ENCODE measurements at regions not wholly inside any gene's neighbourhood (a gene's known extent, or its start where the extent isn't known, plus 50 kb on each side); places are given as distances from the start of the nearest gene placed in this dataset.
A peak's percentile ranks its signal among the peaks of the same experiment; 100 is the strongest.

DNA sequence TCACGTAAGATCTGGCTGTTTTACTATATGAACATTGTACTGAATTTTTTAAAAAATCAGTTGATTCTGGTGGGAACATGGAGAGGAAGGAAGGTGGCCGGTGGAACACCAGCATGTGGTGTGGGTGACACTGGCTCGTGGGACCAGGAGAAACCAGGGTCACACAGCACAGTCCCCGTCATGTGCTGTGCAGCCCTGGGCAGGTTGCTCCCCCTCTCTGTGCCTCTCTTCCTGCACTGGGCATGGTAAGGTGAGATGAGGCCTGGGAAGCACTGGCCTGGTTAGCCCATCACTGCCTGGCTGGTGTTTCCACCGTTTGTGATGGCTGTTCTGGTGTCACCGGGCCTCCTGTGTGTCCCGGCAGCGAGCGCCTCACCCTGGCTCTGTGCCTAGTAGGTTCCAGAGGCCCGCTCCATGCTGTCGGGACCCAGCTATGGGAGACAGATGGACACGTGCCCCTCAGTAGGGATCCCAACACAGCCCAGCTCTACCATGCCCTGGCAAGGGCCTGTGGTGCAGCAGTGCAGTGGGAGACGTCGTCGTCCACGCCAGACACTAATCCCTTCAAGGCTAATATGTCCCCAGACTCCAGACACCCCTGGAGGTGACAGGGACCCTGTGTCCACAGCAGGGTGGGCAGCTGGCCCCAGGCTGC is 88.2 kb upstream of the LINC01488 start:
- Histone ChIP-seq H3K4me1 (no peaks in the 10 kb centered on the region), H3K9me3 (no peaks in the 10 kb centered on the region), H3K36me3 (no peaks in the 10 kb centered on the region), H3K27me3 (no peaks in the 10 kb centered on the region), H3K4me3 (ENCODE audit: low read depth, low read length) (no peak overlapping the region)
- TF ChIP-seq, protein P1, sequence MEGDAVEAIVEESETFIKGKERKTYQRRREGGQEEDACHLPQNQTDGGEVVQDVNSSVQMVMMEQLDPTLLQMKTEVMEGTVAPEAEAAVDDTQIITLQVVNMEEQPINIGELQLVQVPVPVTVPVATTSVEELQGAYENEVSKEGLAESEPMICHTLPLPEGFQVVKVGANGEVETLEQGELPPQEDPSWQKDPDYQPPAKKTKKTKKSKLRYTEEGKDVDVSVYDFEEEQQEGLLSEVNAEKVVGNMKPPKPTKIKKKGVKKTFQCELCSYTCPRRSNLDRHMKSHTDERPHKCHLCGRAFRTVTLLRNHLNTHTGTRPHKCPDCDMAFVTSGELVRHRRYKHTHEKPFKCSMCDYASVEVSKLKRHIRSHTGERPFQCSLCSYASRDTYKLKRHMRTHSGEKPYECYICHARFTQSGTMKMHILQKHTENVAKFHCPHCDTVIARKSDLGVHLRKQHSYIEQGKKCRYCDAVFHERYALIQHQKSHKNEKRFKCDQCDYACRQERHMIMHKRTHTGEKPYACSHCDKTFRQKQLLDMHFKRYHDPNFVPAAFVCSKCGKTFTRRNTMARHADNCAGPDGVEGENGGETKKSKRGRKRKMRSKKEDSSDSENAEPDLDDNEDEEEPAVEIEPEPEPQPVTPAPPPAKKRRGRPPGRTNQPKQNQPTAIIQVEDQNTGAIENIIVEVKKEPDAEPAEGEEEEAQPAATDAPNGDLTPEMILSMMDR (IDR thresholded peaks at IDR 0.05; ENCODE audit: low read depth, low read length), result no peak
- DNase-seq, result no peak

DNA sequence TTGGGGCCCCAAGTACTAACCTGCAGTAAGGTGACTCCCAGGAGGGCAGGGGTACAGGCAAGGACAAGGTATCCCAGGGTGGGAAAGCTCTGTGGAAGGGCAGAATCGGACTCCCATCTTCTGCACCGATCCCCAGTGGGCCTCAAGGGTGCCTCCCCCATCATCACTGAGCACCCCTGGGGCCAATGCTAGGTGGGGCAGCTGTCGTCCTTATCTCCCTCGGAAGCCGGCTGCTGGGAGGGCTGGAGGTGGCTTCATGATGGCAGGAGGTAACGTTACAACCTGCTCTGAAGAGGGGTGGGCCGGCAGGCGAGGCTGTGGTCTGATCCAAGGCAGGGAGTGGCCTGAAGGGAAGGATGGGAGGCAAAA is 87.6 kb upstream of the LINC01488 start:
- no peaks in the 10 kb centered on the region for H3K36me3 ChIP-seq
- no peaks in the 10 kb centered on the region for H3K9me3 ChIP-seq
- no peaks in the 10 kb centered on the region for H3K27me3 ChIP-seq
- TF ChIP-seq, protein P1 (IDR thresholded peaks at IDR 0.05; ENCODE audit: low read depth, low read length), result no peak
- H3K4me3 ChIP-seq (ENCODE audit: low read depth, low read length), result no peak overlapping the region
- no peaks in the 10 kb centered on the region for H3K4me1 ChIP-seq
- DNase-seq, result no peak

DNA sequence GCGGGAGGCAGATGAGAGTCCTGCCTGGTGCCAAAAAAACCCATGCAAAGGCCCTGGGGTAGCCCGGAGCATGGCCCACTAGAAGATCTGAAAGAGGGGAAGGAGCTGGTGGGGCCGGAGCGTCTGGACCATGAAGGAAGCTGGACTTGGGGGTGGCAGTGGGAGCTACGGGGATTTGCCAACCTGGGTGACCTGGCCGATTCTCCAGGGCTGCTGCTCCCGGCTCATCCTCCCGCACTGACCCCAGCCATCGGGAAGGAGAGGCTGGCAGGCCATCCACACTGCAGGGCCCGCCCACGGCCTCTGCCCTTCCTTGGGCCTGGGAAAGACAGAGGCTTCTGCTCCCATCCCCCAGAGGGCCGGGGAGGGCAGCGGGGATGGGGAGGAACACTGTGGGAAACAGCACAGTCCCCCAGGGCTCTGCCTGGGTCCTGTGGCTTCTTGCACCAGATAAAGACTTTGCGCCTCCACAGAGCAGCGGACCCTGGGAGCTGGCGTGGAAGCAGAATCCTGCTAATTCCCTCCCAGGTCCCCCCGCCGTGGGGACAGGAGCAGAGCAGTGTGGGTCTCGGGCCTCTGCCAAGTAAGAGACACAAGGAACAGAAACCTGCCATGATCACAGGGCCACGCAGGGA is 87.1 kb upstream of the LINC01488 start:
- Histone ChIP-seq H3K27me3 (no peaks in the 10 kb centered on the region), H3K36me3 (no peaks in the 10 kb centered on the region), H3K4me1 (no peaks in the 10 kb centered on the region), H3K4me3 (ENCODE audit: low read depth, low read length) (no peak overlapping the region), H3K9me3 (no peaks in the 10 kb centered on the region)
- peak; percentile 3 for DNase-seq
- TF ChIP-seq, protein P1 (IDR thresholded peaks at IDR 0.05; ENCODE audit: low read depth, low read length), result no peak

DNA sequence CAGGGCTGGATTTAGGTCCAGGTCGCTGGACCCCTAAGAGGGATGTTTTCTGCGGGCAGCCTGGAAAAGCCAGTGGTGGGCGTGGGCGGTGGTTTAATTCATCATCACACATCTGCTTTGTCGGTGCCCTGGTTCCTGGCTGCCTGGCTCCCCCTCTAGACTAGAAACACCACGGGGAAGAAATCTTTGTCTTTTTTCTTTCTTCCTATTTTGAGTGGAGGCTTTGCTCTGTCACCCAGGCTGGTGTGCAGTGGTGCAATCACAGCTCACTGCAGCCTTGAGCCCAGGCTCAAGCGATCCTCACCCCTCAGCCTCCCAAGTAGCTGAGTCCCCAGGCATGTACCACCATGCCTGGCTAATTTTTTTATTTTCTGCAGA is 86.6 kb upstream of the LINC01488 start:
- DNase-seq, result no peak
- Histone ChIP-seq H3K4me1 (no peaks in the 10 kb centered on the region), H3K36me3 (no peaks in the 10 kb centered on the region), H3K27me3 (no peaks in the 10 kb centered on the region), H3K4me3 (ENCODE audit: low read depth, low read length) (no peak overlapping the region), H3K9me3 (no peaks in the 10 kb centered on the region)
- TF ChIP-seq, protein P1 (IDR thresholded peaks at IDR 0.05; ENCODE audit: low read depth, low read length), result no peak

DNA sequence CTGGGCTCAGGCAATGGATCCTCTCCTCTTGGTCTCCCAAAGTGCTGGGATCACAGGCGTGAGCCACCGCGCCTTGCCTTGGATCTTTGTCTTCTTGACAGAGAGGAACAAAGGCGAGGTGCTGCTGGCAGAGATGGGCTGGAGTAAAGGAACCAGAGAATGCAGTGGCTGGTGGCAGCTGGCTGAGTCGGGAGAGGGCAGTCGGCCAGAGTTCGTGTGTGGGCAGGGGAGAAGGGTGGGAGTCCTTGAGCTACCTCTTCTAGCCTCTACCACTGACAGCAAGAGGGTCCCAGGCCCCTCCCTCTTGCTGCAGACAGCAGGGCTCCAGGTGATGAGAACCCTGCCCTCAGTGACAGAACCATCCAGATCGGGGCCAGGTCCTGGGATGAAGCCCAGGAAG is 86.2 kb upstream of the LINC01488 start:
- Histone ChIP-seq H3K9me3 (no peaks in the 10 kb centered on the region), H3K4me3 (ENCODE audit: low read depth, low read length) (no peak overlapping the region)
- DNase-seq, result no peak

More for the DNA sequence above, 86.2 kb upstream of the LINC01488 start:
- no peaks in the 10 kb centered on the region for H3K27me3 ChIP-seq
- H3K4me1 ChIP-seq, result no peaks in the 10 kb centered on the region
- TF ChIP-seq, protein P1 (IDR thresholded peaks at IDR 0.05; ENCODE audit: low read depth, low read length), result no peak
- H3K36me3 ChIP-seq, result no peaks in the 10 kb centered on the region

Data from BE2C (cell line).